PC-9 (cell line): ENCODE measurements at regions not wholly inside any gene's neighbourhood (a gene's known extent, or its start where the extent isn't known, plus 50 kb on each side); places are given as distances from the start of the nearest gene placed in this dataset.

Experiments
- EZH2 ChIP-seq: fragments of 200-600 bp; sonication (generic); IDR thresholded peaks from 2 replicates; pipeline ENCODE4 v1.8.0; 2017; ENCODE audit warnings: antibody characterized with exemption, low read depth
- TF ChIP-seq, protein P1 (sequence below): fragments of 200-600 bp; sonication (generic); conservative IDR thresholded peaks from 2 replicates; pipeline ENCODE4 v1.6.1; 2017; ENCODE audit warnings: mixed run types, antibody characterized with exemption, mild to moderate bottlenecking, moderate library complexity

DNA sequence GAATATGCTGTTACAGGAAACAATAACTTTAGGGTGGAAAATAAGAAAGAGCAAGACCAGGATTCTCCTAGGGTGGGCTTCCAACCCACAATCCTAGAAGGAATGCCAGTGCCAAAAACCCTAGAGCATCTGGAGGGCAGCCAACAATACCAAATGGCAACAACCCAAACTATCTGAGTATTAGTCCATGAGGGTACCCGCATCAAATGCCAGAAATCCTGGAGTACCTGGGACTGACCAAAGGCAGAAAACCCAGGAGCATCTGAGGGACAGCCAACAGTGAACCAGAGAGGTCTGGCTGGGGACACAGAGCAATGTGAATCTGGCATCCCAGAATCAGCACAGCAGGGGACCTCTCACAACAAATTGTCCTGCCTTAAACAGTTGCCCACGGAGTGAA lies 126.3 kb downstream of the SCG2 start:
- TF ChIP-seq EZH2 = no peak
- TF ChIP-seq, protein P1, sequence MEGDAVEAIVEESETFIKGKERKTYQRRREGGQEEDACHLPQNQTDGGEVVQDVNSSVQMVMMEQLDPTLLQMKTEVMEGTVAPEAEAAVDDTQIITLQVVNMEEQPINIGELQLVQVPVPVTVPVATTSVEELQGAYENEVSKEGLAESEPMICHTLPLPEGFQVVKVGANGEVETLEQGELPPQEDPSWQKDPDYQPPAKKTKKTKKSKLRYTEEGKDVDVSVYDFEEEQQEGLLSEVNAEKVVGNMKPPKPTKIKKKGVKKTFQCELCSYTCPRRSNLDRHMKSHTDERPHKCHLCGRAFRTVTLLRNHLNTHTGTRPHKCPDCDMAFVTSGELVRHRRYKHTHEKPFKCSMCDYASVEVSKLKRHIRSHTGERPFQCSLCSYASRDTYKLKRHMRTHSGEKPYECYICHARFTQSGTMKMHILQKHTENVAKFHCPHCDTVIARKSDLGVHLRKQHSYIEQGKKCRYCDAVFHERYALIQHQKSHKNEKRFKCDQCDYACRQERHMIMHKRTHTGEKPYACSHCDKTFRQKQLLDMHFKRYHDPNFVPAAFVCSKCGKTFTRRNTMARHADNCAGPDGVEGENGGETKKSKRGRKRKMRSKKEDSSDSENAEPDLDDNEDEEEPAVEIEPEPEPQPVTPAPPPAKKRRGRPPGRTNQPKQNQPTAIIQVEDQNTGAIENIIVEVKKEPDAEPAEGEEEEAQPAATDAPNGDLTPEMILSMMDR = no peak
